Omental fat pad (tissue), 3 donors: ENCODE measurements at regions not wholly inside any gene's neighbourhood (a gene's known extent, or its start where the extent isn't known, plus 50 kb on each side); places are given as distances from the start of the nearest gene placed in this dataset.

Experiments used
- ATAC-seq: fragments of 150-250 bp; one replicate; pipeline ENCODE4 v1.9.1; 2016; ENCODE audit warnings: mild to moderate bottlenecking, moderate library complexity; ENCODE audit not compliant: low FRiP score
- DNase-seq: peaks from one replicate; pipeline ENCODE4 v3.0.0-alpha.2; 2019; ENCODE audit warnings: low spot score
- TF ChIP-seq, protein P1 (sequence below), 3 donors: fragments of 450-650 bp; IDR thresholded peaks; one replicate each; pipeline ENCODE4 v1.5.1; 2016 to 2017; ENCODE audit warnings: antibody characterized with exemption in 3 of 3, mild to moderate bottlenecking in 3 of 3, moderate library complexity in 2 of 3

DNA sequence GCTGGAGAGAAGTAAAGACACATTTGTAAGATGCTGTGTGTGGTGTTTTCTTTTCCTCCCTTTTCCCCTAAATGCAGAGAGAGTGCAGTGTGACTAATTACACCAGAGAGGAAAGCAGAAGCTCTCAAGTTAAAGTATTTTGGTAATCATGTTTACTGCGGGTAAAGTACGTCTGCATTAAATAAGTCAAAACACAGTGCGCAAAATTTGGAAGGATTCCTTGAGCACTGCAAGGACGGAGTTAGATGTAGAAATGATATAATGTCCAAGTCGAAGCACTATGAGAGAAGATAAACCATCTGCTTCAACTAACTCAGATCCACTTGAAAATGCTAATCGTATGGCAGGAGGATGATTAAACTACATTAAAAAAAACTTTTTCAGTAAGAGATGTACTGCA lies 766.5 kb downstream of the RNF144A start:
- DNase-seq = no peak
- TF ChIP-seq, protein P1, sequence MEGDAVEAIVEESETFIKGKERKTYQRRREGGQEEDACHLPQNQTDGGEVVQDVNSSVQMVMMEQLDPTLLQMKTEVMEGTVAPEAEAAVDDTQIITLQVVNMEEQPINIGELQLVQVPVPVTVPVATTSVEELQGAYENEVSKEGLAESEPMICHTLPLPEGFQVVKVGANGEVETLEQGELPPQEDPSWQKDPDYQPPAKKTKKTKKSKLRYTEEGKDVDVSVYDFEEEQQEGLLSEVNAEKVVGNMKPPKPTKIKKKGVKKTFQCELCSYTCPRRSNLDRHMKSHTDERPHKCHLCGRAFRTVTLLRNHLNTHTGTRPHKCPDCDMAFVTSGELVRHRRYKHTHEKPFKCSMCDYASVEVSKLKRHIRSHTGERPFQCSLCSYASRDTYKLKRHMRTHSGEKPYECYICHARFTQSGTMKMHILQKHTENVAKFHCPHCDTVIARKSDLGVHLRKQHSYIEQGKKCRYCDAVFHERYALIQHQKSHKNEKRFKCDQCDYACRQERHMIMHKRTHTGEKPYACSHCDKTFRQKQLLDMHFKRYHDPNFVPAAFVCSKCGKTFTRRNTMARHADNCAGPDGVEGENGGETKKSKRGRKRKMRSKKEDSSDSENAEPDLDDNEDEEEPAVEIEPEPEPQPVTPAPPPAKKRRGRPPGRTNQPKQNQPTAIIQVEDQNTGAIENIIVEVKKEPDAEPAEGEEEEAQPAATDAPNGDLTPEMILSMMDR (IDR thresholded peaks at IDR 0.05) = no peak
- no peak for ATAC-seq

DNA sequence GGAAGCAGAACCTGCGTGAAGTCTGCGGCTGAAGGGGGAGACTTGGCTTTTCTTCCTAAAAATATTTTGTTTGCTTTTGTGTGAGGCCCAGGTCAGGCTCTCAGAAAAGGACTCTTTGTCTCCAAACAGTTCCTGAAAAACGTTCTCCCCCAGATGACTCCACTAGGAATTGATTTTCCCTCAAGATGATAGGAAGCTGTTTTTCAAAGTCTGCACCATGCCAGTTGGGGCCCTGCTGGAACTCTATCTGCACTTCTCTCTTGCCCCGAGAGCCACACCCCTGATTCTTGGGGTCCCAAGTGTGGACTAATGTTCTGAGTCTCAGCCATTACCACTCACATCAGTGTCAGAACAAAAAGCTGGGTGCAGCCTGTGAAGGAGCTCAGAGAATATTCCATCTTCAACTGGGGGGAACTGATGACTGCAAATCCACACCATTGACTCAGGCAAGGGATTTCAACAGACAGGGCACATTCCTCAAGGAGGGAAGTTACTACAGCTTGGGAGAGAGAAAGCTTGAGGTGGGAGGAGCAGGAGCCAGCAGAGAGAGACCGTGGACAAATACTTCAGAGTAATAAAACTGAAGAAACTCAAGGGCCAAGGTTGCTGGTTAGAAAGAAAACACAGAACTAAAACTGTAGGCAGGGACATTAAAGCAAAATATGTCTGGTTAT lies 768.3 kb downstream of the RNF144A start:
- TF ChIP-seq, protein P1 (IDR thresholded peaks at IDR 0.05) = no peak
- DNase-seq = no peak
- ATAC-seq = no peak

DNA sequence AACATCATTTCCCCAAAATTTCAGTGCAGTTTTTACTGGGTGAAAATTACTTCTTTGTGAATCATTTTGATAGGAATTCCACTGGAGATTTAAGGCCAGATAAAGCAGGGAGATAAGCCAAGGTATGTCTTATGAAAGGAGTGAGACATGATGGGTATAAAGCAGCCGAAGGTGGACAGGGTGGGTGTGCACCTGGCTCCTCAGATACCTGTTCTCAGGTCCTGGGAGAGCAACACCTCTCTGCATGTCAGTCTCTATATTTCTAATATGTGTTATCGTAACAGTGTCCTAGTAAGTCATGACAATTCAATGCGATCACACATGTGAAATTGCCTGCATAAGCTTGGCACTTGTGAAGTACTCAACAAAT lies 768.8 kb downstream of the RNF144A start:
- TF ChIP-seq, protein P1 (IDR thresholded peaks at IDR 0.05) = no peak
- ATAC-seq = no peak

DNA sequence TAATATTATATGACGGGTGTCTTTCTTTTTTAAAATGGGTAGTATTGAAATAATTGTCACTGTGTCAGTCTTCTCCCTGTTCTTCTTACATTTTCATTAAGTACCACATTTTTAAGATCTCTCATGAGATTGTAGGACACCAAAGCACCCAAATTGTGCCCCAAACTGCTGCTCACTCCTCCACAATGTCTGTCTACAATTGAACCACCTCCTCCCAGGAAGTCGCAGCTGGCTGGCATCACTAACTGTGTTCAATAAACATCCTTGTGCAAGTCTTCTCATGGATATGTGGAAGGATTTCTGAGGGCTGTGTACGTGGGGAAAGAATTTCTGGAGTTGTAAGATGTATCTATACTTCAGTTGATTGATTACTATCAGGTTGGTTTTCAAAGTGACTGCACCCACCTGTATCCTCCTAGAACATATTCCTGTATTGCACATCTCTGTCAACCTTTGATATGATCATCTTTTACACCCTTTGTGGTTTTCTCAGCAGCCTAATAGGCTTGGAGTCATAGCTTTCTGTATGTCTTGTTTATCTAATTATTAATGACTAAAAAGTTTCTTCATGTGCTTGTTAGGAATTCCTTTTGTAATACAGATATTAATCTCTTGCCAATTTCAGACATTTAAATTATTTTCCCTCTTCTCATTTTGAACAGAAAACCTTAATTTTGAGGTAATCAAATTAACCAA lies 774.9 kb downstream of the RNF144A start:
- TF ChIP-seq, protein P1 (IDR thresholded peaks at IDR 0.05) = no peak
- no peak for DNase-seq
- ATAC-seq = no peak

More for the DNA sequence above, 768.8 kb downstream of the RNF144A start:
- no peak for DNase-seq

DNA sequence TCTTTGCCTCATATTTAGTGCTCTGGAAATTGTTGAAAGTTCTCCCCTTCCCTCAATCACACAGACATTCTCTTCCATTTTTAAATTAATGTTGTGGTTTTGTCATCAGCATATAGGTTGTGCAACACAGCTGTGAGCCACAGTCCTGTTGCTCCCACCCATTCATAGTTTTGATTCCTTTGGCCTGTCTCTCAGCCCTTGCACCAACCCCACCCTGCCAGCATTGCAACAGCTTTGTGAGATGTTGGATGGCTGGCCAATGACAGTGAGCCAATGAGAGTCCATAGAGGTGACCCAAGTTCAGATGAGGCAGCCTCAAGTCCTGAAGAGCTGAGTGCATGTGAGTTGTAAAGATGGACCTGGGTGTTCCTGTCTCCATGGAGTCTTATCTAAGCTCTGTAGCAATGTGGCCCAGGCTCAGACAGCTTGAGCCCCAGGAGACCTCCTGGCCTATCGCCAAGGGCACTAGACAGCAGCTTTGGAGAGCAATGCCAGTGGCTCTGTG lies 775.5 kb downstream of the RNF144A start:
- ATAC-seq (peak; percentile 70), DNase-seq (no peak)
- TF ChIP-seq, protein P1 (IDR thresholded peaks at IDR 0.05) = no peak

DNA sequence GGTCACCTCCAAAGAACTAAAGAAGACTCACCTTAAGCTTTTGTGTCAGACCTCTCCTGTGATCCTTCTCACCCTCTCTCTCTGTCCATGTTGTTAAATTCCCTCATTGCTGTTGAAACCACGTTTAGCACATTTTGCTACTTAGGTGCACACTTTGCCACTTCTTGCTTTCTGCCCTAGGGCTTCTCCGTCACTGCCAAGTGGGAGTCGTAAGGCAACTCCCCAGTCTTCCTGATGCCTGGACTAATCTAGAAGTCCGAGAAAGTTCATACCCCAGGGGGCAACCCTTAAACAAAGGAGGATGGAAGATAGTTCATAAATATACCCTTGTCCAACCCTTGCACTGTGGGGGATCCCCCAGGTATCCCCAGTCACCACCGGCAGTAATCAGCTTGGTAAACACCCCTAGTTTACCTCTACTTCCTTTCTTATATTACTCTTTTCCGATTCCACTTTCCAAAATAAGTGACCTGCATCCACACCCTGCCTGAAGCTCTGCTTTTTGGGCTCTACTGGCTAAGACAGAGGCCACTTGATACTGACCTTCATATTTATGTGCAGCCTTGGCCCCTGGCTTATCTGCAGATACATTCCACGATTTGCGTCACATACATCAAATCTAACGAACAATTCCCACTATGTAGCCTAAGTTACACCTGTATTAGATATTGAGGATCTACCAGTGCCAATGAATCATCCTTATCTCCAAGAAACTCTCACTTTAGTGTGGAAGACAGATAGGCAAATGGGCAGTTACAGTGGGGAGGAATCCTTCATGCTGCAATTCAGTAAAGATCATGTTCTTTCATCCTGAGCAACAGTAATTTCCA lies 776.2 kb downstream of the RNF144A start:
- DNase-seq (no peak), ATAC-seq (no peak)
- TF ChIP-seq, protein P1 (IDR thresholded peaks at IDR 0.05) = no peak
